IMR-90 (cell line): ENCODE measurements at regions not wholly inside any gene's neighbourhood (a gene's known extent, or its start where the extent isn't known, plus 50 kb on each side); places are given as distances from the start of the nearest gene placed in this dataset.

Experiments
- ATAC-seq: fragments of 200-7000 bp; cut with Tn5 transposase; 2 replicates; pipeline ENCODE4 v1.9.1; 2020; ENCODE audit warnings: low read depth, mild to moderate bottlenecking, moderate library complexity
- BruUV-seq: library from RNA; stranded (reverse); fragments of 400-500 nt; replicated peaks from 2 replicates; lab custom pipeline; 2021; lab: Mats Ljungman, UMichigan
- CTCF ChIA-PET: fragments of 300-600 bp; formaldehyde crosslinking; extraction: SDS; loops from one replicate; lab custom pipeline; 2021; ENCODE audit warnings: antibody characterized with exemption; lab: Yijun Ruan, JAX
- POLR2A ChIA-PET: fragments of 300-600 bp; sonication (Branson Sonifier 250); formaldehyde crosslinking; loops from one replicate; lab custom pipeline; 2022; ENCODE audit warnings: antibody characterized with exemption; ENCODE audit not compliant: unreplicated experiment; lab: Charles Lee
- DNase-seq: peaks from one replicate; pipeline ENCODE4 v3.0.0; 2013
- H2AFZ ChIP-seq: replicated peaks from 2 replicates; pipeline ENCODE3; 2013; ENCODE audit warnings: low read length, mild to moderate bottlenecking; ENCODE audit not compliant: poor library complexity
- H2AK5ac ChIP-seq: 2 replicates; pipeline ENCODE4 v1.6.1; 2013; ENCODE audit warnings: low read depth, low read length, inconsistent platforms
- H2AK9ac ChIP-seq: replicated peaks from 2 replicates; pipeline ENCODE3; 2013; ENCODE audit warnings: mild to moderate bottlenecking, low read depth, low read length, moderate library complexity; ENCODE audit not compliant: poor library complexity
- H2BK120ac ChIP-seq: 2 replicates; pipeline ENCODE4 v1.6.1; 2013; ENCODE audit warnings: low read depth, low read length, inconsistent platforms
- H2BK15ac ChIP-seq: 3 replicates; pipeline ENCODE4 v1.6.1; 2013; ENCODE audit warnings: low read depth, low read length, inconsistent platforms
- H2BK20ac ChIP-seq: 2 replicates; pipeline ENCODE4 v1.6.1; 2013; ENCODE audit warnings: low read depth, mild to moderate bottlenecking, inconsistent platforms, low read length, moderate library complexity
- H2BK5ac ChIP-seq: 2 replicates; pipeline ENCODE4 v1.6.1; 2013; ENCODE audit warnings: mild to moderate bottlenecking, low read depth, low read length, inconsistent platforms; ENCODE audit not compliant: poor library complexity, severe bottlenecking
- H3K14ac ChIP-seq: replicated peaks from 2 replicates; pipeline ENCODE4 v1.6.1; 2013; ENCODE audit warnings: low read depth, low read length, inconsistent platforms
- H3K18ac ChIP-seq: 2 replicates; pipeline ENCODE4 v1.6.1; 2013; ENCODE audit warnings: low read depth, low read length, control low read depth
- H3K23ac ChIP-seq: 2 replicates; pipeline ENCODE4 v1.6.1; 2013; ENCODE audit warnings: low read depth, low read length, inconsistent platforms
- H3K27ac ChIP-seq: 2 replicates; pipeline ENCODE4 v1.5.1; 2013; ENCODE audit warnings: mild to moderate bottlenecking, control low read depth, low read length; ENCODE audit not compliant: insufficient read depth
- H3K27me3 ChIP-seq: 2 replicates; pipeline ENCODE4 v1.6.1; 2013; ENCODE audit warnings: low read length; ENCODE audit not compliant: control insufficient read depth, insufficient read depth
- H3K36me3 ChIP-seq: 2 replicates; pipeline ENCODE4 v1.6.1; 2013; ENCODE audit warnings: low read length, mixed read lengths; ENCODE audit not compliant: control insufficient read depth, insufficient read depth
- H3K4ac ChIP-seq: 2 replicates; pipeline ENCODE4 v1.6.1; 2013; ENCODE audit warnings: low read depth, low read length, inconsistent platforms
- H3K4me1 ChIP-seq: 2 replicates; pipeline ENCODE4 v1.6.1; 2013; ENCODE audit warnings: low read length, mixed read lengths; ENCODE audit not compliant: control insufficient read depth, insufficient read depth
- H3K4me2 ChIP-seq: 2 replicates; pipeline ENCODE4 v1.6.1; 2013; ENCODE audit warnings: low read depth, mild to moderate bottlenecking, control low read depth, low read length, moderate library complexity
- H3K4me3 ChIP-seq: 2 replicates; pipeline ENCODE4 v1.5.1; 2013; ENCODE audit warnings: low read depth, mild to moderate bottlenecking, control low read depth, low read length, moderate library complexity; ENCODE audit not compliant: insufficient read depth
- H3K56ac ChIP-seq: 2 replicates; pipeline ENCODE4 v1.6.1; 2013; ENCODE audit warnings: low read length, inconsistent platforms; ENCODE audit not compliant: insufficient read depth; ENCODE audit errors: extremely low read depth
- H3K79me1 ChIP-seq, 2 experiments: 2 replicates each; pipeline ENCODE4 v1.6.1; 2013; ENCODE audit warnings: low read length in 2 of 2, inconsistent platforms in 1 of 2, low read depth in 1 of 2
- H3K9ac ChIP-seq: 2 replicates; pipeline ENCODE4 v1.6.1; 2013; ENCODE audit warnings: low read depth, low read length, control low read depth
- H3K9me1 ChIP-seq: 2 replicates; pipeline ENCODE4 v1.6.1; 2013; ENCODE audit warnings: low read length, inconsistent platforms; ENCODE audit not compliant: insufficient read depth
- H3K9me3 ChIP-seq: 2 replicates; pipeline ENCODE4 v1.6.1; 2013; ENCODE audit warnings: low read length; ENCODE audit not compliant: control insufficient read depth, insufficient read depth
- H4K20me1 ChIP-seq: 2 replicates; pipeline ENCODE4 v1.6.1; 2013; ENCODE audit warnings: low read length, inconsistent platforms; ENCODE audit not compliant: insufficient read depth
- H4K5ac ChIP-seq: 2 replicates; pipeline ENCODE4 v1.6.1; 2013; ENCODE audit warnings: mild to moderate bottlenecking, low read depth, low read length, control low read depth
- H4K8ac ChIP-seq, 2 experiments: 2 replicates each; pipeline ENCODE4 v1.6.1; 2013; ENCODE audit warnings: low read depth in 2 of 2, low read length in 2 of 2, control low read depth in 1 of 2, inconsistent platforms in 1 of 2
- H4K91ac ChIP-seq: 2 replicates; pipeline ENCODE4 v1.6.1; 2013; ENCODE audit warnings: low read depth, low read length, inconsistent platforms; ENCODE audit not compliant: insufficient read depth
- BHLHE40 ChIP-seq: fragments of 150-350 bp; IDR thresholded peaks from 2 replicates; pipeline ENCODE4 v1.6.1; 2016; ENCODE audit warnings: mild to moderate bottlenecking, low read depth, low read length
- CEBPB ChIP-seq: IDR thresholded peaks from 2 replicates; pipeline ENCODE4 v1.6.1; 2012; ENCODE audit warnings: low read depth, low read length, improper control_type of control experiment
- CHD1 ChIP-seq: IDR thresholded peaks from 2 replicates; pipeline ENCODE4 v1.6.1; 2012; ENCODE audit warnings: low read depth, low read length, improper control_type of control experiment
- CTCF ChIP-seq: conservative IDR thresholded peaks from 2 replicates; pipeline ENCODE4 v1.5.1; 2012; ENCODE audit warnings: mild to moderate bottlenecking, low read depth, low read length, improper control_type of control experiment
- FOS ChIP-seq: fragments of 150-350 bp; IDR thresholded peaks from 2 replicates; pipeline ENCODE4 v1.6.1; 2016; ENCODE audit warnings: low read depth, low read length
- MAFK ChIP-seq: IDR thresholded peaks from 2 replicates; pipeline ENCODE4 v1.6.1; 2012; ENCODE audit warnings: low read depth, low read length, improper control_type of control experiment
- MAZ ChIP-seq: IDR thresholded peaks from 2 replicates; pipeline ENCODE4 v1.6.1; 2012; ENCODE audit warnings: low read depth, mild to moderate bottlenecking, low read length, improper control_type of control experiment, moderate library complexity, borderline replicate concordance
- MXI1 ChIP-seq: IDR thresholded peaks from 2 replicates; pipeline ENCODE4 v1.6.1; 2012; ENCODE audit warnings: low read depth, mild to moderate bottlenecking, low read length, moderate library complexity, borderline replicate concordance
- NFE2L2 ChIP-seq: fragments of 150-350 bp; IDR thresholded peaks from 2 replicates; pipeline ENCODE4 v1.6.1; 2016; ENCODE audit warnings: low read depth, mild to moderate bottlenecking, low read length
- POLR2A ChIP-seq: IDR thresholded peaks from 2 replicates; pipeline ENCODE4 v1.6.1; 2012; ENCODE audit warnings: mild to moderate bottlenecking, low read depth, low read length
- RAD21 ChIP-seq: IDR thresholded peaks from 2 replicates; pipeline ENCODE4 v1.6.1; 2012; ENCODE audit warnings: low read length, improper control_type of control experiment
- RCOR1 ChIP-seq: IDR thresholded peaks from 2 replicates; pipeline ENCODE4 v1.6.1; 2012; ENCODE audit warnings: mild to moderate bottlenecking, low read length, improper control_type of control experiment; ENCODE audit not compliant: insufficient replicate concordance
- RFX5 ChIP-seq: IDR thresholded peaks from 2 replicates; pipeline ENCODE4 v1.8.0; 2012; ENCODE audit warnings: low read depth, mild to moderate bottlenecking, low read length, moderate library complexity
- SMC3 ChIP-seq: fragments of 150-350 bp; IDR thresholded peaks from 2 replicates; pipeline ENCODE4 v1.6.1; 2016; ENCODE audit warnings: low read depth, mild to moderate bottlenecking, antibody characterized with exemption, low read length, moderate library complexity
- USF2 ChIP-seq: fragments of 150-350 bp; IDR thresholded peaks from 2 replicates; pipeline ENCODE4 v1.6.1; 2017; ENCODE audit warnings: mild to moderate bottlenecking, antibody characterized with exemption, low read length, low read depth
- WGBS, 2 experiments: methylation state at CpG; one replicate each; pipeline versions ENCODE4 v1.1.5 to v1.1.7; 2013; ENCODE audit warnings: missing lambda C conversion rate in 2 of 2; ENCODE audit not compliant: insufficient read length in 1 of 2; ENCODE audit errors: extremely low coverage in 2 of 2; 5-methylcytosine and 5-hydroxymethylcytosine counted together
- dilution Hi-C: fragments of 300-500 bp; cut with HindIII; formaldehyde crosslinking; loops from one replicate; pipeline ENCODE4 v1.14.3; 2018; ENCODE audit warnings: low sequenced_read_pairs; ENCODE audit not compliant: unreplicated experiment
- in situ Hi-C: fragments of 300-500 bp; cut with MboI; formaldehyde crosslinking; loops from 3 replicates; pipeline ENCODE4 v1.14.3; 2019; ENCODE audit warnings: low sequenced_read_pairs, inconsistent platforms, mixed read lengths
- intact Hi-C: fragments of 100-400 bp; cut with micrococcal nuclease; formaldehyde crosslinking; loops from 2 replicates; pipeline ENCODE4 v1.10.0; 2022

- H3K4me1 ChIP-seq, result no peaks in the 10 kb centered on the region
- CTCF ChIA-PET, result no interaction called here
- no peak overlapping the region for H3K9ac ChIP-seq
- no peak overlapping the region for H3K4me2 ChIP-seq
- intact Hi-C loops (no loop called here), dilution Hi-C loops (no loop called here), in situ Hi-C loops (no loop called here)
- H2AFZ ChIP-seq, result no peak overlapping the region
- no peaks in the 10 kb centered on the region for H3K9me1 ChIP-seq
- no peak overlapping the region for H3K14ac ChIP-seq
- no peak overlapping the region for H2AK5ac ChIP-seq
- no peaks in the 10 kb centered on the region for H4K20me1 ChIP-seq
- H3K36me3 ChIP-seq, result no peaks in the 10 kb centered on the region
- no peaks in the 10 kb centered on the region for H3K27me3 ChIP-seq
- H3K9me3 ChIP-seq, result peaks cover 9% of the 10 kb centered on the region
- DNase-seq (no peak), ATAC-seq (no peak)
- H4K5ac ChIP-seq, result no peak overlapping the region
- no peak overlapping the region for H3K23ac ChIP-seq
- no peak for TF ChIP-seq RAD21
- TF ChIP-seq RFX5, result no peak
- no peak for TF ChIP-seq RCOR1
- TF ChIP-seq CEBPB, result no peak
- TF ChIP-seq SMC3, result no peak
- TF ChIP-seq MXI1, result no peak
- TF ChIP-seq CTCF, result no peak
- TF ChIP-seq CHD1, result no peak
- no peak for TF ChIP-seq MAZ
- no peak for TF ChIP-seq POLR2A
- no peak for TF ChIP-seq FOS
- TF ChIP-seq BHLHE40, result no peak
- TF ChIP-seq NFE2L2, result no peak
- TF ChIP-seq USF2, result no peak
- TF ChIP-seq MAFK, result no peak
- BruUV-seq, result no TSS peak
- H3K18ac ChIP-seq, result no peak overlapping the region
- no peak overlapping the region for H3K56ac ChIP-seq
- H2BK20ac ChIP-seq, result no peak overlapping the region
- no peak overlapping the region for H3K4ac ChIP-seq
- no peak overlapping the region for H3K27ac ChIP-seq
- H3K4me3 ChIP-seq, result no peak overlapping the region
- H2BK5ac ChIP-seq, result no peak overlapping the region
- no peak overlapping the region for H4K8ac ChIP-seq
- no peak overlapping the region for H2AK9ac ChIP-seq
- H3K79me1 ChIP-seq, result no peaks in the 10 kb centered on the region
- H2BK15ac ChIP-seq, result no peak overlapping the region
- H4K91ac ChIP-seq, result no peak overlapping the region
- POLR2A ChIA-PET, result no interaction called here
- WGBS, 2 experiments, result no CpG with 5 or more reads among the region's 3 CpGs
- no peak overlapping the region for H2BK120ac ChIP-seq
Observed at GRCh38 chr18:4797002-4797685, 342.0 kb upstream of the DLGAP1 start.
